Hepatocyte (in vitro differentiated cells): ENCODE measurements at regions not wholly inside any gene's neighbourhood (a gene's known extent, or its start where the extent isn't known, plus 50 kb on each side); places are given as distances from the start of the nearest gene placed in this dataset.

ENCODE experiments used
- DNase-seq: peaks from one replicate; pipeline ENCODE4 v3.0.0-alpha.2; 2016; ENCODE audit warnings: low spot score
- H2AFZ ChIP-seq: fragments of 200-600 bp; sonication (generic); 2 replicates; pipeline ENCODE4 v1.6.0; 2016; ENCODE audit warnings: antibody characterized with exemption, mild to moderate bottlenecking
- H3K27ac ChIP-seq: fragments of 200-600 bp; sonication (generic); 2 replicates; pipeline ENCODE4 v1.5.1; 2016; ENCODE audit warnings: mild to moderate bottlenecking
- H3K27me3 ChIP-seq: fragments of 200-600 bp; sonication (generic); 2 replicates; pipeline ENCODE4 v1.6.1; 2016
- H3K36me3 ChIP-seq: fragments of 200-600 bp; sonication (generic); replicated peaks from 2 replicates; pipeline ENCODE4 v1.5.1; 2016; ENCODE audit warnings: low read depth; ENCODE audit not compliant: insufficient read depth
- H3K4me1 ChIP-seq: fragments of 200-600 bp; sonication (generic); 2 replicates; pipeline ENCODE4 v1.5.1; 2016; ENCODE audit warnings: mild to moderate bottlenecking, moderate library complexity; ENCODE audit not compliant: insufficient read depth
- H3K4me2 ChIP-seq: fragments of 200-600 bp; sonication (generic); 2 replicates; pipeline ENCODE4 v1.6.0; 2016
- H3K4me3 ChIP-seq: fragments of 200-600 bp; sonication (generic); 2 replicates; pipeline ENCODE4 v1.5.1; 2016; ENCODE audit warnings: mild to moderate bottlenecking
- H3K79me2 ChIP-seq: fragments of 200-600 bp; sonication (generic); 2 replicates; pipeline ENCODE4 v1.6.0; 2017; ENCODE audit warnings: mild to moderate bottlenecking
- H3K9me2 ChIP-seq: fragments of 200-600 bp; sonication (generic); replicated peaks from 2 replicates; pipeline ENCODE4 v1.6.0; 2017; ENCODE audit warnings: mild to moderate bottlenecking; ENCODE audit not compliant: insufficient read depth
- H3K9me3 ChIP-seq: fragments of 200-600 bp; sonication (generic); 2 replicates; pipeline ENCODE4 v1.5.1; 2016; ENCODE audit warnings: low read depth, mild to moderate bottlenecking
- H4K20me1 ChIP-seq: fragments of 200-600 bp; sonication (generic); 2 replicates; pipeline ENCODE4 v1.6.0; 2016; ENCODE audit warnings: mild to moderate bottlenecking; ENCODE audit not compliant: insufficient read depth, poor library complexity, severe bottlenecking
- CTCF ChIP-seq: fragments of 200-600 bp; sonication (generic); IDR thresholded peaks from 2 replicates; pipeline ENCODE4 v1.5.1; 2016; ENCODE audit warnings: antibody characterized with exemption, mild to moderate bottlenecking; ENCODE audit not compliant: poor library complexity
- EZH2 ChIP-seq: fragments of 200-600 bp; sonication (generic); IDR thresholded peaks from 2 replicates; pipeline ENCODE4 v1.6.1; 2016; ENCODE audit warnings: antibody characterized with exemption, mild to moderate bottlenecking, borderline replicate concordance
- EZH2phosphoT487 ChIP-seq: fragments of 200-600 bp; sonication (generic); IDR thresholded peaks from one replicate; pipeline ENCODE4 v1.6.1; 2018; ENCODE audit warnings: antibody characterized with exemption, mild to moderate bottlenecking, low read depth, moderate library complexity; ENCODE audit not compliant: unreplicated experiment, severe bottlenecking
- WGBS: methylation state at CpG from one replicate; pipeline ENCODE4 v1.1.6; 2016; ENCODE audit warnings: low lambda C conversion rate; ENCODE audit errors: missing lambda C conversion rate; 5-methylcytosine and 5-hydroxymethylcytosine counted together

GRCh38 chr10:42962110-42962901 lies 114.6 kb upstream of the RET start:
- H4K20me1 ChIP-seq = no peaks in the 10 kb centered on the region
- H3K4me1 ChIP-seq = no peaks in the 10 kb centered on the region
- H3K9me3 ChIP-seq = no peaks in the 10 kb centered on the region
- H3K4me3 ChIP-seq = no peak overlapping the region
- no peak overlapping the region for H3K4me2 ChIP-seq
- no peaks in the 10 kb centered on the region for H3K79me2 ChIP-seq
- H2AFZ ChIP-seq = no peak overlapping the region
- no peaks in the 10 kb centered on the region for H3K36me3 ChIP-seq
- TF ChIP-seq EZH2phosphoT487 (no peak), EZH2 (no peak), CTCF (no peak)
- no peaks in the 10 kb centered on the region for H3K27me3 ChIP-seq
- DNase-seq = no peak
- 83% methylated on average over 16 of the region's 16 CpGs for WGBS
- H3K9me2 ChIP-seq = no peaks in the 10 kb centered on the region
- H3K27ac ChIP-seq = no peak overlapping the region

GRCh38 chr10:42962902-42963231 lies 114.0 kb upstream of the RET start:
- H3K4me3 ChIP-seq = no peak overlapping the region
- no peaks in the 10 kb centered on the region for H3K79me2 ChIP-seq
- no peaks in the 10 kb centered on the region for H4K20me1 ChIP-seq
- no peak overlapping the region for H2AFZ ChIP-seq
- H3K9me3 ChIP-seq = no peaks in the 10 kb centered on the region
- H3K36me3 ChIP-seq = no peaks in the 10 kb centered on the region
- H3K4me1 ChIP-seq = no peaks in the 10 kb centered on the region
- no peak for TF ChIP-seq EZH2
- no peak for TF ChIP-seq CTCF
- TF ChIP-seq EZH2phosphoT487 = no peak
- H3K9me2 ChIP-seq = no peaks in the 10 kb centered on the region
- WGBS = 91% methylated on average over 5 of the region's 5 CpGs
- DNase-seq = no peak
- no peak overlapping the region for H3K27ac ChIP-seq
- no peak overlapping the region for H3K4me2 ChIP-seq
- no peaks in the 10 kb centered on the region for H3K27me3 ChIP-seq

- Histone ChIP-seq H3K27ac (no peak overlapping the region), H3K4me3 (no peak overlapping the region), H3K27me3 (no peaks in the 10 kb centered on the region), H2AFZ (no peak overlapping the region), H3K4me1 (no peaks in the 10 kb centered on the region), H3K4me2 (no peak overlapping the region), H3K79me2 (no peaks in the 10 kb centered on the region), H3K9me3 (no peaks in the 10 kb centered on the region), H4K20me1 (no peaks in the 10 kb centered on the region), H3K36me3 (no peaks in the 10 kb centered on the region), H3K9me2 (no peaks in the 10 kb centered on the region)
- no peak for DNase-seq
- WGBS = 66% methylated on average over 7 of the region's 7 CpGs
- no peak for TF ChIP-seq EZH2phosphoT487
- no peak for TF ChIP-seq EZH2
- no peak for TF ChIP-seq CTCF
These were observed 113.6 kb upstream of the RET start for GRCh38 chr10:42963312-42963711.
